GM23248 (cell line): ENCODE measurements at regions not wholly inside any gene's neighbourhood (a gene's known extent, or its start where the extent isn't known, plus 50 kb on each side); places are given as distances from the start of the nearest gene placed in this dataset.

ENCODE experiments used
- EZH2 ChIP-seq: fragments of 200-600 bp; sonication (generic); IDR thresholded peaks from 2 replicates; pipeline ENCODE4 v1.6.1; 2018; ENCODE audit warnings: antibody characterized with exemption, mild to moderate bottlenecking; ENCODE audit not compliant: insufficient read depth, poor library complexity, severe bottlenecking
- EZH2phosphoT487 ChIP-seq: fragments of 200-600 bp; sonication (generic); IDR thresholded peaks from 2 replicates; pipeline ENCODE4 v1.6.1; 2018; ENCODE audit warnings: antibody characterized with exemption, moderate library complexity, mild to moderate bottlenecking, low read depth; ENCODE audit not compliant: insufficient read depth

GRCh38 chr12:98013560-98013959 lies 501.8 kb upstream of the TMPO start:
- TF ChIP-seq EZH2 (no peak), EZH2phosphoT487 (no peak)
